Pancreas (tissue), 10 donors: ENCODE measurements at regions not wholly inside any gene's neighbourhood (a gene's known extent, or its start where the extent isn't known, plus 50 kb on each side); places are given as distances from the start of the nearest gene placed in this dataset.

ENCODE experiments used
- ATAC-seq, 4 donors: fragments of 200-7000 bp; cut with Tn5 transposase; one replicate each; pipeline versions ENCODE4 v1.8.0 to v1.9.1; 2020; ENCODE audit warnings: mild to moderate bottlenecking in 4 of 4, moderate library complexity in 4 of 4
- DNase-seq, 6 donors: peaks; one replicate each; pipeline ENCODE4 v3.0.0-alpha.2; 2020
- FAIRE-seq: peaks from 2 replicates; lab custom pipeline; 2012; peaks lifted over from hg19 to GRCh38; lab: Jason Lieb, UNC
- H3K27ac ChIP-seq, 4 donors: fragments of 200-600 bp; sonication (generic); 1 replicate in 3 of 4; 2 replicates in 1 of 4; pipeline versions ENCODE4 v1.5.0 to v1.8.0; 2020
- H3K27me3 ChIP-seq, 4 donors: fragments of 200-600 bp; one replicate each; pipeline ENCODE4 v1.8.0; 2021
- H3K36me3 ChIP-seq, 3 donors: fragments of 200-600 bp; sonication (generic) in 1 of 3; one replicate each; pipeline versions ENCODE4 v1.5.0 to v1.8.0; 2020 to 2021
- H3K4me1 ChIP-seq, 3 donors: fragments of 200-600 bp; one replicate each; pipeline ENCODE4 v1.8.0; 2021
- H3K4me3 ChIP-seq, 4 donors: fragments of 200-600 bp; sonication (generic) in 2 of 4; one replicate each; pipeline versions ENCODE4 v1.5.0 to v1.8.0; 2020 to 2021
- H3K9me3 ChIP-seq, 4 donors: fragments of 200-600 bp; one replicate each; pipeline ENCODE4 v1.8.0; 2021
- CTCF ChIP-seq, 4 donors: fragments of 200-600 bp; sonication (generic) in 3 of 4; IDR thresholded peaks; one replicate each; pipeline versions ENCODE4 v1.5.0 to v1.8.0; 2021; ENCODE audit warnings: antibody characterized with exemption in 4 of 4
- WGBS, 2 donors: extraction: QIAGEN DNeasy Blood & Tissue Kit; methylation state at CpG; one replicate each; pipeline ENCODE4 v1.1.7; 2013; 5-methylcytosine and 5-hydroxymethylcytosine counted together
- intact Hi-C, 3 donors: fragments of 100-400 bp; cut with DNase I; formaldehyde crosslinking; loops; one replicate each; pipeline versions ENCODE4 v1.11.1 to v1.14.2; 2022
- donor health status: healthy with polysubstance abuse.
- donor health status: DM: no; HTN: no; CAD: no; lungs with moderate emphysema.
- donor health status: DM: no; HTN: no; CAD: no.
- donor health status: control.
- donor health status: control.
- donor health status: Bipolar disorder and iron deficiency.
- donor health status: DM: yes; HTN: yes; CAD: no.
- donor health status: DM: no; HTN: no; CAD: no.
- donor health status: DM: no; HTN: no; CAD: no.
- donor health status: DM: yes; HTN: yes; CAD: no.

GRCh38 chr3:76683256-76683655 lies 356.6 kb upstream of the ROBO2 start:
- H3K36me3 ChIP-seq = no peaks in the 10 kb centered on the region
- DNase-seq = no peak
- FAIRE-seq = no peak
- no peaks in the 10 kb centered on the region for H3K9me3 ChIP-seq
- no peak overlapping the region for H3K27ac ChIP-seq
- no peak for ATAC-seq
- no peaks in the 10 kb centered on the region for H3K27me3 ChIP-seq
- intact Hi-C loops = no loop called here
- H3K4me1 ChIP-seq = peaks cover 0 to 7% (median 0%) of the 10 kb centered on the region in 3 donors
- TF ChIP-seq CTCF (IDR thresholded peaks at IDR 0.05) = no peak
- WGBS, 2 donors = 68 to 84% methylated on average over 3 of the region's 3 CpGs
- no peak overlapping the region for H3K4me3 ChIP-seq

GRCh38 chr3:76684946-76685345 lies 355.0 kb upstream of the ROBO2 start:
- DNase-seq (no peak), FAIRE-seq (no peak), ATAC-seq (no peak)
- peaks cover 0 to 7% (median 0%) of the 10 kb centered on the region in 3 donors for H3K4me1 ChIP-seq
- H3K4me3 ChIP-seq = no peak overlapping the region
- intact Hi-C loops = no loop called here
- H3K9me3 ChIP-seq = no peaks in the 10 kb centered on the region
- no peaks in the 10 kb centered on the region for H3K36me3 ChIP-seq
- WGBS, 2 donors = 71 to 90% methylated on average over 2 of the region's 2 CpGs
- no peak for TF ChIP-seq CTCF (IDR thresholded peaks at IDR 0.05)
- H3K27ac ChIP-seq = no peak overlapping the region
- H3K27me3 ChIP-seq = no peaks in the 10 kb centered on the region

- DNase-seq (no peak), FAIRE-seq (no peak), ATAC-seq (peak in 3 of 4 donors; percentile 49 to 62 (median 56))
- no peak for TF ChIP-seq CTCF (IDR thresholded peaks at IDR 0.05)
- no peaks in the 10 kb centered on the region for H3K9me3 ChIP-seq
- intact Hi-C loops = no loop called here
- H3K4me1 ChIP-seq = peaks cover 0 to 7% (median 0%) of the 10 kb centered on the region in 3 donors
- 30 to 34% methylated on average over 5 of the region's 5 CpGs for WGBS, 2 donors
- no peaks in the 10 kb centered on the region for H3K27me3 ChIP-seq
- H3K36me3 ChIP-seq = no peaks in the 10 kb centered on the region
- H3K4me3 ChIP-seq = no peak overlapping the region
- no peak overlapping the region for H3K27ac ChIP-seq
Measured at GRCh38 chr3:76685858-76686257, 354.0 kb upstream of the ROBO2 start.

- ATAC-seq = no peak
- H3K27ac ChIP-seq = no peak overlapping the region
- WGBS, 2 donors = 88 to 98% methylated on average over 3 of the region's 3 CpGs
Measured at GRCh38 chr3:76687019-76687418, 352.9 kb upstream of the ROBO2 start.

More at GRCh38 chr3:76687019-76687418, 352.9 kb upstream of the ROBO2 start:
- Histone ChIP-seq H3K4me3 (no peak overlapping the region), H3K27me3 (no peaks in the 10 kb centered on the region), H3K9me3 (no peaks in the 10 kb centered on the region), H3K36me3 (no peaks in the 10 kb centered on the region), H3K4me1 (peaks cover 0 to 7% (median 0%) of the 10 kb centered on the region in 3 donors)
- DNase-seq (no peak), FAIRE-seq (no peak)
- intact Hi-C loops = no loop called here
- TF ChIP-seq CTCF (IDR thresholded peaks at IDR 0.05) = no peak
